ENCODE measurements at regions not wholly inside any gene's neighbourhood (a gene's known extent, or its start where the extent isn't known, plus 50 kb on each side); places are given as distances from the start of the nearest gene placed in this dataset.

DNA sequence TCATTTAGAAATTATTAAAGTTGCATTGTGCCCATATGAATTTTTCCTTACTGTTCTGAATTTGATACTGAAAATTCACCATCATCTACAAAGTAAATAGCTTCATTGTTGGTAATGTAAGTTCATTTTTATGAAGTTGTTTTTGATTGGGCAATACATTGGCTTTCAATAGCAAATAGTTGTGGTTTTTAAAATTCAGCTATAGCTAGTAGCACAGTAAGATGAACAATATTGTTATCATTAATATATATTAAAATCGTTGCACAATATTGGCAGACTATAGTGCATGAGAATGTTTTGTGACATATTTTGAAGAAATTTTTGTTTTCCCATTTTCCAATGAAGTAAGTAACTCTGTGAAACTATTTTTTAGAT lies 575.0 kb downstream of the PRKD1 start:
- TF ChIP-seq, protein P1, sequence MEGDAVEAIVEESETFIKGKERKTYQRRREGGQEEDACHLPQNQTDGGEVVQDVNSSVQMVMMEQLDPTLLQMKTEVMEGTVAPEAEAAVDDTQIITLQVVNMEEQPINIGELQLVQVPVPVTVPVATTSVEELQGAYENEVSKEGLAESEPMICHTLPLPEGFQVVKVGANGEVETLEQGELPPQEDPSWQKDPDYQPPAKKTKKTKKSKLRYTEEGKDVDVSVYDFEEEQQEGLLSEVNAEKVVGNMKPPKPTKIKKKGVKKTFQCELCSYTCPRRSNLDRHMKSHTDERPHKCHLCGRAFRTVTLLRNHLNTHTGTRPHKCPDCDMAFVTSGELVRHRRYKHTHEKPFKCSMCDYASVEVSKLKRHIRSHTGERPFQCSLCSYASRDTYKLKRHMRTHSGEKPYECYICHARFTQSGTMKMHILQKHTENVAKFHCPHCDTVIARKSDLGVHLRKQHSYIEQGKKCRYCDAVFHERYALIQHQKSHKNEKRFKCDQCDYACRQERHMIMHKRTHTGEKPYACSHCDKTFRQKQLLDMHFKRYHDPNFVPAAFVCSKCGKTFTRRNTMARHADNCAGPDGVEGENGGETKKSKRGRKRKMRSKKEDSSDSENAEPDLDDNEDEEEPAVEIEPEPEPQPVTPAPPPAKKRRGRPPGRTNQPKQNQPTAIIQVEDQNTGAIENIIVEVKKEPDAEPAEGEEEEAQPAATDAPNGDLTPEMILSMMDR (IDR thresholded peaks at IDR 0.05): no peak
- TF ChIP-seq POLR2AphosphoS5 (IDR thresholded peaks at IDR 0.05; ENCODE audit: insufficient read depth in 1 of 2, low read depth in 1 of 2): no peak
